HUDEP-2 (cell line): ENCODE measurements at regions not wholly inside any gene's neighbourhood (a gene's known extent, or its start where the extent isn't known, plus 50 kb on each side); places are given as distances from the start of the nearest gene placed in this dataset.
"Not testable (repeated sequence)": the region's sequence is repeated elsewhere in the genome, so short reads cannot be mapped to it uniquely, and the experiment has no call there.

Experiments
- DNase-seq, 76 experiments: peaks; one replicate each; lab custom pipeline; 2025; ENCODE audit not compliant: unreplicated experiment in 76 of 76; lab: John Stamatoyannopoulos, UW

- DNase-seq: no peak
Measured at GRCh38 chr5:101783241-101784013, 512.7 kb downstream of the SLCO4C1 start.

- no peak for DNase-seq
Measured at GRCh38 chr5:101782352-101783103, 513.6 kb downstream of the SLCO4C1 start.

- no peak for DNase-seq
Measured at GRCh38 chr5:101751105-101751504, 545.0 kb downstream of the SLCO4C1 start.

GRCh38 chr5:101743000-101743399 is 553.1 kb downstream of the SLCO4C1 start:
- DNase-seq: not testable (repeated sequence)

- DNase-seq: no peak
Measured at GRCh38 chr5:101728933-101729332, 567.2 kb downstream of the SLCO4C1 start.

GRCh38 chr5:101721543-101721942 is 574.5 kb downstream of the SLCO4C1 start:
- DNase-seq: no peak

- no peak for DNase-seq
Measured at GRCh38 chr5:101720033-101720432, 576.1 kb downstream of the SLCO4C1 start.

GRCh38 chr5:101717721-101718120 is 578.4 kb downstream of the SLCO4C1 start:
- no peak for DNase-seq

- DNase-seq: no peak
Measured at GRCh38 chr5:101716941-101717340, 579.1 kb downstream of the SLCO4C1 start.

GRCh38 chr5:101715790-101716189 is 580.3 kb downstream of the SLCO4C1 start:
- DNase-seq: not testable (repeated sequence)

GRCh38 chr5:101689306-101689705 is 606.8 kb downstream of the SLCO4C1 start:
- DNase-seq: no peak

GRCh38 chr5:101688156-101688555 is 607.9 kb downstream of the SLCO4C1 start:
- no peak for DNase-seq

GRCh38 chr5:101687349-101687985 is 608.6 kb downstream of the SLCO4C1 start:
- DNase-seq: no peak

GRCh38 chr5:101686536-101687157 is 609.4 kb downstream of the SLCO4C1 start:
- DNase-seq: no peak

- DNase-seq: peak in 2 of 76 experiments; percentile 6 to 13
Measured at GRCh38 chr5:101679816-101680215, 616.3 kb downstream of the SLCO4C1 start.

GRCh38 chr5:101678481-101679193 is 617.4 kb downstream of the SLCO4C1 start:
- DNase-seq: peak in 37 of 76 experiments; percentile 0 to 56 (median 16)

- DNase-seq: no peak
Measured at GRCh38 chr5:101677961-101678360, 618.1 kb downstream of the SLCO4C1 start.

- no peak for DNase-seq
Measured at GRCh38 chr5:101676646-101677045, 619.4 kb downstream of the SLCO4C1 start.

GRCh38 chr5:101675510-101676219 is 620.4 kb downstream of the SLCO4C1 start:
- no peak for DNase-seq

- DNase-seq: no peak
Measured at GRCh38 chr5:101673120-101673519, 623.0 kb downstream of the SLCO4C1 start.
